ENCODE measurements at regions not wholly inside any gene's neighbourhood (a gene's known extent, or its start where the extent isn't known, plus 50 kb on each side); places are given as distances from the start of the nearest gene placed in this dataset.

DNA sequence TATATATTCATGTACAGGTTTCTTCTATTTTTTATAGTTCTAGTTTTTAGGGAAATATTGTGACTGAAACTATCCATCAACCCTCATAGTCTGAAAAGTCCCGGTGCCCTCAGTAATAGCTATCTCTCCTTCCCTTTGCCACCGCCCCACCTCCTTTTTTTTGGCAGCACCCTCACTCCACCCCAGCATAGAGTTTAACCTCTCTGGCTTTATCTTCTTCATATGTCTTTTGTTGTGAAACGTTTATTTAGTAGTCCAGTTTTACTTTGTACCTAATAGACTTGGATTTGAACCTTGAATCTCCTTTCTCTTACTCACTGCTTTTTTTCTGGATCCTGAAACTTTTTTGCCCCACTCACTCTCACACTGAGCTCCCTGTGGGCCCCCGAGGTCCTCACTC lies 109.5 kb downstream of the BBS10 start:
- TF ChIP-seq, protein P1, sequence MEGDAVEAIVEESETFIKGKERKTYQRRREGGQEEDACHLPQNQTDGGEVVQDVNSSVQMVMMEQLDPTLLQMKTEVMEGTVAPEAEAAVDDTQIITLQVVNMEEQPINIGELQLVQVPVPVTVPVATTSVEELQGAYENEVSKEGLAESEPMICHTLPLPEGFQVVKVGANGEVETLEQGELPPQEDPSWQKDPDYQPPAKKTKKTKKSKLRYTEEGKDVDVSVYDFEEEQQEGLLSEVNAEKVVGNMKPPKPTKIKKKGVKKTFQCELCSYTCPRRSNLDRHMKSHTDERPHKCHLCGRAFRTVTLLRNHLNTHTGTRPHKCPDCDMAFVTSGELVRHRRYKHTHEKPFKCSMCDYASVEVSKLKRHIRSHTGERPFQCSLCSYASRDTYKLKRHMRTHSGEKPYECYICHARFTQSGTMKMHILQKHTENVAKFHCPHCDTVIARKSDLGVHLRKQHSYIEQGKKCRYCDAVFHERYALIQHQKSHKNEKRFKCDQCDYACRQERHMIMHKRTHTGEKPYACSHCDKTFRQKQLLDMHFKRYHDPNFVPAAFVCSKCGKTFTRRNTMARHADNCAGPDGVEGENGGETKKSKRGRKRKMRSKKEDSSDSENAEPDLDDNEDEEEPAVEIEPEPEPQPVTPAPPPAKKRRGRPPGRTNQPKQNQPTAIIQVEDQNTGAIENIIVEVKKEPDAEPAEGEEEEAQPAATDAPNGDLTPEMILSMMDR (tag by site-specific recombination; IDR thresholded peaks at IDR 0.05), result no peak
- TF ChIP-seq, protein P2, sequence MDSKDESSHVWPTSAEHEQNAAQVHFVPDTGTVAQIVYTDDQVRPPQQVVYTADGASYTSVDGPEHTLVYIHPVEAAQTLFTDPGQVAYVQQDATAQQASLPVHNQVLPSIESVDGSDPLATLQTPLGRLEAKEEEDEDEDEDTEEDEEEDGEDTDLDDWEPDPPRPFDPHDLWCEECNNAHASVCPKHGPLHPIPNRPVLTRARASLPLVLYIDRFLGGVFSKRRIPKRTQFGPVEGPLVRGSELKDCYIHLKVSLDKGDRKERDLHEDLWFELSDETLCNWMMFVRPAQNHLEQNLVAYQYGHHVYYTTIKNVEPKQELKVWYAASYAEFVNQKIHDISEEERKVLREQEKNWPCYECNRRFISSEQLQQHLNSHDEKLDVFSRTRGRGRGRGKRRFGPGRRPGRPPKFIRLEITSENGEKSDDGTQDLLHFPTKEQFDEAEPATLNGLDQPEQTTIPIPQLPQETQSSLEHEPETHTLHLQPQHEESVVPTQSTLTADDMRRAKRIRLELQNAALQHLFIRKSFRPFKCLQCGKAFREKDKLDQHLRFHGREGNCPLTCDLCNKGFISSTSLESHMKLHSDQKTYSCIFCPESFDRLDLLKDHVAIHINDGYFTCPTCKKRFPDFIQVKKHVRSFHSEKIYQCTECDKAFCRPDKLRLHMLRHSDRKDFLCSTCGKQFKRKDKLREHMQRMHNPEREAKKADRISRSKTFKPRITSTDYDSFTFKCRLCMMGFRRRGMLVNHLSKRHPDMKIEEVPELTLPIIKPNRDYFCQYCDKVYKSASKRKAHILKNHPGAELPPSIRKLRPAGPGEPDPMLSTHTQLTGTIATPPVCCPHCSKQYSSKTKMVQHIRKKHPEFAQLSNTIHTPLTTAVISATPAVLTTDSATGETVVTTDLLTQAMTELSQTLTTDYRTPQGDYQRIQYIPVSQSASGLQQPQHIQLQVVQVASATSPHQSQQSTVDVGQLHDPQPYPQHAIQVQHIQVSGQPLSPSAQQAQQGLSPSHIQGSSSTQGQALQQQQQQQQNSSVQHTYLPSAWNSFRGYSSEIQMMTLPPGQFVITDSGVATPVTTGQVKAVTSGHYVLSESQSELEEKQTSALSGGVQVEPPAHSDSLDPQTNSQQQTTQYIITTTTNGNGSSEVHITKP (tag by site-specific recombination; IDR thresholded peaks at IDR 0.05), result no peak

Data from HEK293 (cell line).